H1 (cell line): ENCODE measurements at regions not wholly inside any gene's neighbourhood (a gene's known extent, or its start where the extent isn't known, plus 50 kb on each side); places are given as distances from the start of the nearest gene placed in this dataset.

Experiments
- CTCF ChIA-PET: fragments of 300-600 bp; sonication (Branson Sonifier 250); formaldehyde crosslinking; loops from one replicate; lab custom pipeline; 2021; ENCODE audit not compliant: partially characterized antibody; lab: Charles Lee
- POLR2A ChIA-PET: fragments of 300-600 bp; sonication (Branson Sonifier 250); formaldehyde crosslinking; loops from one replicate; lab custom pipeline; 2021; ENCODE audit warnings: inconsistent platforms; ENCODE audit not compliant: partially characterized antibody; lab: Charles Lee
- DNase-seq, 2 experiments: peaks; one replicate each; pipeline versions ENCODE4 v3.0.0 to v3.0.0-alpha.2; 2010 to 2022; ENCODE audit warnings: low spot score in 2 of 2, low read depth in 1 of 2, mixed read lengths in 1 of 2
- FAIRE-seq: peaks from 2 replicates; lab custom pipeline; 2011; peaks lifted over from hg19 to GRCh38; lab: Jason Lieb, UNC
- H2AFZ ChIP-seq: 2 replicates; pipeline ENCODE4 v1.8.1; 2012; ENCODE audit warnings: low read length, inconsistent platforms
- H2AK5ac ChIP-seq: 2 replicates; pipeline ENCODE4 v1.6.1; 2013; ENCODE audit warnings: low read depth, low read length
- H2BK120ac ChIP-seq: replicated peaks from 2 replicates; pipeline ENCODE3; 2013; ENCODE audit warnings: low read depth, low read length, inconsistent platforms
- H2BK12ac ChIP-seq: 2 replicates; pipeline ENCODE4 v1.6.1; 2013; ENCODE audit warnings: low read depth, low read length
- H2BK15ac ChIP-seq: 2 replicates; pipeline ENCODE4 v1.6.1; 2013; ENCODE audit warnings: low read length
- H2BK20ac ChIP-seq: 2 replicates; pipeline ENCODE4 v1.6.1; 2013; ENCODE audit warnings: low read length
- H2BK5ac ChIP-seq: 2 replicates; pipeline ENCODE4 v1.6.1; 2013; ENCODE audit warnings: low read depth, low read length
- H3K14ac ChIP-seq: 2 replicates; pipeline ENCODE4 v1.6.1; 2013; ENCODE audit warnings: inconsistent platforms; ENCODE audit not compliant: insufficient read length
- H3K18ac ChIP-seq: 2 replicates; pipeline ENCODE4 v1.6.1; 2013; ENCODE audit warnings: low read length; ENCODE audit errors: extremely low read depth
- H3K23ac ChIP-seq: 2 replicates; pipeline ENCODE4 v1.6.1; 2013; ENCODE audit warnings: inconsistent platforms; ENCODE audit not compliant: insufficient read length
- H3K23me2 ChIP-seq: 2 replicates; pipeline ENCODE4 v1.6.1; 2013; ENCODE audit warnings: low read depth, low read length
- H3K27ac ChIP-seq: 2 replicates; pipeline ENCODE4 v1.6.1; 2011; ENCODE audit warnings: low read depth, low read length, inconsistent platforms
- H3K27me3 ChIP-seq, 4 experiments: replicated peaks in 1 of 4; 1 replicate in 1 of 4; 2 replicates in 3 of 4; pipeline versions ENCODE4 v1.6.1 to v1.8.1; 2011 to 2013; ENCODE audit warnings: low read length in 3 of 4, mild to moderate bottlenecking in 3 of 4, inconsistent platforms in 2 of 4, mixed read lengths in 2 of 4, moderate library complexity in 1 of 4; ENCODE audit not compliant: control insufficient read depth in 3 of 4, insufficient read depth in 3 of 4; ENCODE audit errors: extremely low read depth in 1 of 4
- H3K36me3 ChIP-seq, 4 experiments: 2 replicates each; pipeline versions ENCODE4 v1.6.1 to v1.8.1; 2011 to 2013; ENCODE audit warnings: mild to moderate bottlenecking in 4 of 4, low read length in 3 of 4, moderate library complexity in 2 of 4, control low read depth in 1 of 4, inconsistent platforms in 1 of 4; ENCODE audit not compliant: insufficient read depth in 4 of 4, control insufficient read depth in 2 of 4
- H3K4ac ChIP-seq: replicated peaks from 2 replicates; pipeline ENCODE3; 2013; ENCODE audit warnings: low read length, low read depth, mixed read lengths, inconsistent platforms; ENCODE audit not compliant: insufficient read length
- H3K4me1 ChIP-seq, 4 experiments: replicated peaks in 1 of 4; 1 replicate in 1 of 4; 2 replicates in 3 of 4; pipeline versions ENCODE4 v1.6.1 to v1.8.1; 2011 to 2013; ENCODE audit warnings: low read length in 3 of 4, inconsistent platforms in 2 of 4, mixed read lengths in 1 of 4; ENCODE audit not compliant: insufficient read depth in 4 of 4, control insufficient read depth in 3 of 4
- H3K4me2 ChIP-seq, 2 experiments: 2 replicates each; pipeline versions ENCODE4 v1.6.1 to v1.8.1; 2011 to 2013; ENCODE audit warnings: low read depth in 2 of 2, low read length in 2 of 2, control low read depth in 1 of 2, inconsistent platforms in 1 of 2, mild to moderate bottlenecking in 1 of 2; ENCODE audit not compliant: insufficient read depth in 1 of 2
- H3K4me3 ChIP-seq, 4 experiments: fragments of 200-600, 300-600 bp in 1 of 4; sonication (generic), shearing (Covaris generic), sonication (Bioruptor Twin) in 1 of 4; 2 replicates each; pipeline versions ENCODE4 v1.5.1 to v1.8.1; 2011 to 2016; ENCODE audit warnings: low read length in 4 of 4, low read depth in 3 of 4, control low read depth in 2 of 4, inconsistent platforms in 2 of 4, mild to moderate bottlenecking in 2 of 4, mixed read lengths in 1 of 4, moderate library complexity in 1 of 4; ENCODE audit not compliant: insufficient read depth in 2 of 4; ENCODE audit errors: extremely low read depth in 1 of 4
- H3K56ac ChIP-seq: replicated peaks from 2 replicates; pipeline ENCODE3; 2013; ENCODE audit warnings: low read depth, mild to moderate bottlenecking, mixed read lengths, low read length, inconsistent platforms; ENCODE audit not compliant: insufficient read length
- H3K79me1 ChIP-seq: 2 replicates; pipeline ENCODE4 v1.6.1; 2013; ENCODE audit warnings: low read depth, low read length, control low read depth
- H3K79me2 ChIP-seq, 2 experiments: 2 replicates each; pipeline versions ENCODE4 v1.6.1 to v1.8.1; 2012 to 2013; ENCODE audit warnings: low read length in 2 of 2, mild to moderate bottlenecking in 2 of 2, inconsistent platforms in 1 of 2; ENCODE audit not compliant: insufficient read depth in 2 of 2, control insufficient read depth in 1 of 2
- H3K9ac ChIP-seq, 4 experiments: replicated peaks in 1 of 4; 1 replicate in 1 of 4; 2 replicates in 3 of 4; pipeline versions ENCODE4 v1.6.1 to v1.8.1; 2011 to 2013; ENCODE audit warnings: low read depth in 3 of 4, low read length in 3 of 4, control low read depth in 2 of 4, mild to moderate bottlenecking in 2 of 4, moderate library complexity in 2 of 4, inconsistent platforms in 1 of 4; ENCODE audit errors: extremely low read depth in 1 of 4
- H3K9me3 ChIP-seq, 2 experiments: 2 replicates each; pipeline versions ENCODE4 v1.6.1 to v1.8.1; 2012 to 2013; ENCODE audit warnings: mild to moderate bottlenecking in 2 of 2, moderate library complexity in 2 of 2, control low read depth in 1 of 2, inconsistent platforms in 1 of 2, low read depth in 1 of 2, low read length in 1 of 2, mixed read lengths in 1 of 2; ENCODE audit not compliant: insufficient read depth in 2 of 2
- H4K20me1 ChIP-seq, 2 experiments: replicated peaks in 1 of 2; 2 replicates each; pipeline versions ENCODE3 to v1.8.1; 2011 to 2013; ENCODE audit warnings: inconsistent platforms in 2 of 2, low read length in 2 of 2, mild to moderate bottlenecking in 1 of 2; ENCODE audit not compliant: insufficient read depth in 2 of 2, control insufficient read depth in 1 of 2
- H4K5ac ChIP-seq: 2 replicates; pipeline ENCODE4 v1.6.1; 2013; ENCODE audit warnings: low read length, low read depth, mixed read lengths, inconsistent platforms; ENCODE audit not compliant: insufficient read length
- H4K8ac ChIP-seq: 2 replicates; pipeline ENCODE4 v1.8.0; 2013; ENCODE audit warnings: mild to moderate bottlenecking, moderate library complexity, low read length, inconsistent platforms; ENCODE audit not compliant: insufficient read depth; ENCODE audit errors: extremely low read depth
- H4K91ac ChIP-seq: replicated peaks from 2 replicates; pipeline ENCODE3; 2013; ENCODE audit warnings: low read length, mixed read lengths, inconsistent platforms; ENCODE audit not compliant: insufficient read length
- TCF12 ChIP-seq: IDR thresholded peaks from 2 replicates; pipeline ENCODE4 v1.6.1; 2011; ENCODE audit warnings: low read depth, mild to moderate bottlenecking, low read length
- WGBS, 2 experiments: shearing (Covaris generic) in 1 of 2; methylation state at CpG; one replicate each; pipeline versions ENCODE4 v1.1.6 to v1.1.7; 2013 to 2015; ENCODE audit warnings: low lambda C conversion rate in 2 of 2, mixed read lengths in 2 of 2, inconsistent platforms in 1 of 2, low coverage in 1 of 2, missing lambda C conversion rate in 1 of 2; ENCODE audit not compliant: insufficient replicate concordance in 2 of 2, insufficient coverage in 1 of 2, insufficient read length in 1 of 2; ENCODE audit errors: extremely low coverage in 1 of 2, missing lambda C conversion rate in 1 of 2; 5-methylcytosine and 5-hydroxymethylcytosine counted together

- CTCF ChIA-PET: no interaction called here
- Histone ChIP-seq H4K5ac (no peak overlapping the region), H2BK15ac (no peak overlapping the region), H2AFZ (no peak overlapping the region), H3K56ac (no peak overlapping the region), H4K20me1 (no peaks in the 10 kb centered on the region), H3K4me2 (no peak overlapping the region), H2BK12ac (no peak overlapping the region), H3K79me2 (no peaks in the 10 kb centered on the region), H2BK120ac (no peak overlapping the region), H3K18ac (no peak overlapping the region), H3K36me3 (no peaks in the 10 kb centered on the region), H2BK5ac (no peak overlapping the region), H3K23me2 (no peaks in the 10 kb centered on the region), H3K23ac (no peak overlapping the region), H3K14ac (no peak overlapping the region), H3K27me3 (no peaks in the 10 kb centered on the region), H4K8ac (no peak overlapping the region), H3K4me1 (no peaks in the 10 kb centered on the region), H3K9me3 (peaks cover 2 to 5% of the 10 kb centered on the region in 2 experiments; a peak in 1 of 4 replicates), H3K9ac (no peak overlapping the region), H2BK20ac (no peak overlapping the region), H3K4ac (no peak overlapping the region), H3K27ac (no peak overlapping the region), H3K79me1 (no peaks in the 10 kb centered on the region), H2AK5ac (no peak overlapping the region), H3K4me3 (no peak overlapping the region), H4K91ac (no peak overlapping the region)
- FAIRE-seq: no peak
- 32% methylated on average over 3 of the region's 3 CpGs; no CpG with 5 or more reads in 1 of the 2 experiments for WGBS, 2 experiments
- no peak for DNase-seq
- POLR2A ChIA-PET: no interaction called here
- no peak for TF ChIP-seq TCF12
Observed at GRCh38 chr5:126079266-126079665, 343.9 kb upstream of the GRAMD2B start.
